ENCODE measurements at regions not wholly inside any gene's neighbourhood (a gene's known extent, or its start where the extent isn't known, plus 50 kb on each side); places are given as distances from the start of the nearest gene placed in this dataset.

DNA sequence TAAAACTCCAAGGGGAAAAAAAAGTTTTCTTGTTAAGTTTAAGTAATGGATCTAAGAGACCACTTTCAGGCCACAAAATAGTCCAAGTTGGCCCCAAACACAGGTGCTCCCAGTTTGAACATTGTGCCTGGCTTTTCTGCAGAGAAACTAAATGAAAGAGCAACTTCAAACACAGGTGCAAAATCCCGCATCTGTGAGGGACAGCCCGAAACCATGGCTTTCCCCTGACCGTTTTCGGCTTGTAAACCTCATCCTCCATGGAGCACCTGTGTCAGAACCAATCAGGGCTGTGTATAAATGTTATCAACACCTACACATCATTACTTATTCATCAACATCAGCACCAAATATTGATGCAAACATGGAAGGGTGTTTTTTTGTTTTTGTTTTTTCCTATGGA lies 126.8 kb upstream of the OBI1 start (continued):
- TF ChIP-seq ATF6 (CRISPR knock-in tag; IDR thresholded peaks at IDR 0.05) (no peak), ELF4 (CRISPR knock-in tag; IDR thresholded peaks at IDR 0.05; ENCODE audit: low read depth) (no peak), CBFB (CRISPR knock-in tag; IDR thresholded peaks at IDR 0.05; ENCODE audit: low read depth) (no peak), SOX15 (CRISPR knock-in tag; IDR thresholded peaks at IDR 0.05) (no peak), ZNF219 (CRISPR knock-in tag; IDR thresholded peaks at IDR 0.05; ENCODE audit: borderline replicate concordance) (no peak), TEAD1 (CRISPR knock-in tag; IDR thresholded peaks at IDR 0.05) (no peak), ZNF232 (CRISPR knock-in tag; IDR thresholded peaks at IDR 0.05) (no peak), ETV6 (CRISPR knock-in tag; IDR thresholded peaks at IDR 0.05) (no peak), NR1H2 (CRISPR knock-in tag; IDR thresholded peaks at IDR 0.05) (no peak)
- TF ChIP-seq, protein P1, sequence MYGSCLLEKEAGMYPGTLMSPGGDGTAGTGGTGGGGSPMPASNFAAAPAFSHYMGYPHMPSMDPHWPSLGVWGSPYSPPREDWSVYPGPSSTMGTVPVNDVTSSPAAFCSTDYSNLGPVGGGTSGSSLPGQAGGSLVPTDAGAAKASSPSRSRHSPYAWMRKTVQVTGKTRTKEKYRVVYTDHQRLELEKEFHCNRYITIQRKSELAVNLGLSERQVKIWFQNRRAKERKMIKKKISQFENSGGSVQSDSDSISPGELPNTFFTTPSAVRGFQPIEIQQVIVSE (CRISPR knock-in tag; IDR thresholded peaks at IDR 0.05; ENCODE audit: borderline replicate concordance): no peak
- TF ChIP-seq, protein P2, sequence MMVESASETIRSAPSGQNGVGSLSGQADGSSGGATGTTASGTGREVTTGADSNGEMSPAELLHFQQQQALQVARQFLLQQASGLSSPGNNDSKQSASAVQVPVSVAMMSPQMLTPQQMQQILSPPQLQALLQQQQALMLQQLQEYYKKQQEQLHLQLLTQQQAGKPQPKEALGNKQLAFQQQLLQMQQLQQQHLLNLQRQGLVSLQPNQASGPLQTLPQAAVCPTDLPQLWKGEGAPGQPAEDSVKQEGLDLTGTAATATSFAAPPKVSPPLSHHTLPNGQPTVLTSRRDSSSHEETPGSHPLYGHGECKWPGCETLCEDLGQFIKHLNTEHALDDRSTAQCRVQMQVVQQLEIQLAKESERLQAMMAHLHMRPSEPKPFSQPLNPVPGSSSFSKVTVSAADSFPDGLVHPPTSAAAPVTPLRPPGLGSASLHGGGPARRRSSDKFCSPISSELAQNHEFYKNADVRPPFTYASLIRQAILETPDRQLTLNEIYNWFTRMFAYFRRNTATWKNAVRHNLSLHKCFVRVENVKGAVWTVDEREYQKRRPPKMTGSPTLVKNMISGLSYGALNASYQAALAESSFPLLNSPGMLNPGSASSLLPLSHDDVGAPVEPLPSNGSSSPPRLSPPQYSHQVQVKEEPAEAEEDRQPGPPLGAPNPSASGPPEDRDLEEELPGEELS (CRISPR knock-in tag; IDR thresholded peaks at IDR 0.05): no peak
- TF ChIP-seq, protein P3, sequence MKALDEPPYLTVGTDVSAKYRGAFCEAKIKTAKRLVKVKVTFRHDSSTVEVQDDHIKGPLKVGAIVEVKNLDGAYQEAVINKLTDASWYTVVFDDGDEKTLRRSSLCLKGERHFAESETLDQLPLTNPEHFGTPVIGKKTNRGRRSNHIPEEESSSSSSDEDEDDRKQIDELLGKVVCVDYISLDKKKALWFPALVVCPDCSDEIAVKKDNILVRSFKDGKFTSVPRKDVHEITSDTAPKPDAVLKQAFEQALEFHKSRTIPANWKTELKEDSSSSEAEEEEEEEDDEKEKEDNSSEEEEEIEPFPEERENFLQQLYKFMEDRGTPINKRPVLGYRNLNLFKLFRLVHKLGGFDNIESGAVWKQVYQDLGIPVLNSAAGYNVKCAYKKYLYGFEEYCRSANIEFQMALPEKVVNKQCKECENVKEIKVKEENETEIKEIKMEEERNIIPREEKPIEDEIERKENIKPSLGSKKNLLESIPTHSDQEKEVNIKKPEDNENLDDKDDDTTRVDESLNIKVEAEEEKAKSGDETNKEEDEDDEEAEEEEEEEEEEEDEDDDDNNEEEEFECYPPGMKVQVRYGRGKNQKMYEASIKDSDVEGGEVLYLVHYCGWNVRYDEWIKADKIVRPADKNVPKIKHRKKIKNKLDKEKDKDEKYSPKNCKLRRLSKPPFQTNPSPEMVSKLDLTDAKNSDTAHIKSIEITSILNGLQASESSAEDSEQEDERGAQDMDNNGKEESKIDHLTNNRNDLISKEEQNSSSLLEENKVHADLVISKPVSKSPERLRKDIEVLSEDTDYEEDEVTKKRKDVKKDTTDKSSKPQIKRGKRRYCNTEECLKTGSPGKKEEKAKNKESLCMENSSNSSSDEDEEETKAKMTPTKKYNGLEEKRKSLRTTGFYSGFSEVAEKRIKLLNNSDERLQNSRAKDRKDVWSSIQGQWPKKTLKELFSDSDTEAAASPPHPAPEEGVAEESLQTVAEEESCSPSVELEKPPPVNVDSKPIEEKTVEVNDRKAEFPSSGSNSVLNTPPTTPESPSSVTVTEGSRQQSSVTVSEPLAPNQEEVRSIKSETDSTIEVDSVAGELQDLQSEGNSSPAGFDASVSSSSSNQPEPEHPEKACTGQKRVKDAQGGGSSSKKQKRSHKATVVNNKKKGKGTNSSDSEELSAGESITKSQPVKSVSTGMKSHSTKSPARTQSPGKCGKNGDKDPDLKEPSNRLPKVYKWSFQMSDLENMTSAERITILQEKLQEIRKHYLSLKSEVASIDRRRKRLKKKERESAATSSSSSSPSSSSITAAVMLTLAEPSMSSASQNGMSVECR (CRISPR knock-in tag; IDR thresholded peaks at IDR 0.05; ENCODE audit: borderline replicate concordance): no peak

- H3K27ac Mint-ChIP-seq: no peak overlapping the region
- H3K9me3 Mint-ChIP-seq: no peaks in the 10 kb centered on the region
- POLR2A ChIA-PET: no interaction called here
- no peaks in the 10 kb centered on the region for H3K36me3 Mint-ChIP-seq
- CTCF ChIA-PET: no interaction called here
- peaks cover 16% of the 10 kb centered on the region for H3K4me1 Mint-ChIP-seq
- no peak overlapping the region for H3K4me3 Mint-ChIP-seq
- no peak for DNase-seq (ENCODE audit: low spot score)
- no peaks in the 10 kb centered on the region for H3K27me3 Mint-ChIP-seq (ENCODE audit: low read depth)
- ATAC-seq: no peak
- TF ChIP-seq, protein P2 (CRISPR knock-in tag; IDR thresholded peaks at IDR 0.05): no peak
- TF ChIP-seq ZNF281 (CRISPR knock-in tag; IDR thresholded peaks at IDR 0.05): no peak
- no peak for TF ChIP-seq TEAD1 (CRISPR knock-in tag; IDR thresholded peaks at IDR 0.05)
- no peak for TF ChIP-seq TEAD4 (CRISPR knock-in tag; IDR thresholded peaks at IDR 0.05)
- no peak for TF ChIP-seq EMX1 (CRISPR knock-in tag; IDR thresholded peaks at IDR 0.05)
- TF ChIP-seq ZNF396 (CRISPR knock-in tag; IDR thresholded peaks at IDR 0.05; ENCODE audit: borderline replicate concordance): no peak
- no peak for TF ChIP-seq ATF1 (CRISPR knock-in tag; IDR thresholded peaks at IDR 0.05)
These were observed 125.2 kb upstream of the OBI1 start for GRCh38 chr13:78784014-78784750.
